B cell (primary cell): ENCODE measurements at regions not wholly inside any gene's neighbourhood (a gene's known extent, or its start where the extent isn't known, plus 50 kb on each side); places are given as distances from the start of the nearest gene placed in this dataset.

ENCODE experiments used
- ATAC-seq: fragments of 200-7000 bp; cut with Tn5 transposase; one replicate; pipeline ENCODE4 v1.10.0; 2021; ENCODE audit warnings: low read depth, mild to moderate bottlenecking, moderate number of reproducible peaks, moderate library complexity
- CTCF ChIA-PET: fragments of 350-600 bp; sonication (Branson Sonifier 250); formaldehyde crosslinking; loops from one replicate; lab custom pipeline; 2021; ENCODE audit warnings: antibody characterized with exemption, inconsistent platforms; lab: Charles Lee
- POLR2A ChIA-PET: fragments of 350-600 bp; sonication (Branson Sonifier 250); formaldehyde crosslinking; loops from one replicate; lab custom pipeline; 2021; ENCODE audit warnings: antibody characterized with exemption; lab: Charles Lee
- DNase-seq: peaks from one replicate; pipeline ENCODE4 v3.0.0; 2013
- H2AFZ ChIP-seq: 2 replicates; pipeline ENCODE4 v1.6.1; 2012; ENCODE audit warnings: mild to moderate bottlenecking, low read depth, low read length; ENCODE audit not compliant: insufficient read depth, poor library complexity, severe bottlenecking
- H3K27ac ChIP-seq, 2 donors: 1 replicate in 1 of 2; 2 replicates in 1 of 2; pipeline ENCODE4 v1.5.1; 2012 to 2013; ENCODE audit warnings: low read length in 2 of 2, mild to moderate bottlenecking in 2 of 2, moderate library complexity in 1 of 2
- H3K27me3 ChIP-seq, 4 experiments: fragments of 200-600 bp in 1 of 4; sonication (generic) in 1 of 4; replicated peaks in 1 of 4; 1 replicate in 2 of 4; 2 replicates in 2 of 4; pipeline versions ENCODE4 v1.6.1 to v1.7.0; 2013 to 2016; ENCODE audit warnings: low read length in 3 of 4, mild to moderate bottlenecking in 2 of 4, mixed read lengths in 1 of 4, moderate library complexity in 1 of 4; ENCODE audit not compliant: insufficient read depth in 4 of 4, control insufficient read depth in 3 of 4; ENCODE audit errors: control extremely low read depth in 1 of 4
- H3K36me3 ChIP-seq, 2 experiments: replicated peaks in 1 of 2; 1 replicate in 1 of 2; 2 replicates in 1 of 2; pipeline versions ENCODE4 v1.6.1 to v1.7.1; 2013; ENCODE audit warnings: low read length in 1 of 2; ENCODE audit not compliant: insufficient read depth in 2 of 2, control insufficient read depth in 1 of 2; ENCODE audit errors: control extremely low read depth in 1 of 2, extremely low read depth in 1 of 2
- H3K4me1 ChIP-seq, 2 donors: fragments of 200-600 bp in 1 of 2; sonication (generic) in 1 of 2; 1 replicate in 1 of 2; 2 replicates in 1 of 2; pipeline versions ENCODE4 v1.5.1 to v1.6.1; 2013 to 2017; ENCODE audit warnings: low read length in 2 of 2; ENCODE audit not compliant: control insufficient read depth in 2 of 2, insufficient read depth in 2 of 2
- H3K4me2 ChIP-seq: replicated peaks from 2 replicates; pipeline ENCODE3; 2012; ENCODE audit warnings: mild to moderate bottlenecking, low read depth, low read length; ENCODE audit not compliant: poor library complexity, severe bottlenecking
- H3K4me3 ChIP-seq, 5 experiments: fragments of 200-600 bp in 1 of 5; sonication (generic) in 1 of 5; 1 replicate in 3 of 5; 2 replicates in 2 of 5; pipeline versions ENCODE4 v1.5.1 to v1.7.0; 2011 to 2016; ENCODE audit warnings: low read length in 4 of 5, mild to moderate bottlenecking in 4 of 5, low read depth in 2 of 5, control low read depth in 1 of 5, moderate library complexity in 1 of 5; ENCODE audit not compliant: insufficient read depth in 1 of 5; ENCODE audit errors: control extremely low read depth in 1 of 5, extremely low read depth in 1 of 5
- H3K79me2 ChIP-seq: fragments of 200-600 bp; sonication (generic); one replicate; pipeline ENCODE4 v1.6.0; 2016; ENCODE audit warnings: low read length; ENCODE audit not compliant: control insufficient read depth, insufficient read depth
- H3K9ac ChIP-seq: fragments of 200-600 bp; sonication (generic); 2 replicates; pipeline ENCODE4 v1.6.1; 2017; ENCODE audit warnings: mild to moderate bottlenecking, low read length, moderate library complexity
- H3K9me3 ChIP-seq, 3 donors: one replicate each; pipeline versions ENCODE4 v1.6.1 to v1.7.1; 2013; ENCODE audit warnings: low read length in 2 of 3; ENCODE audit not compliant: control insufficient read depth in 2 of 3, insufficient read depth in 1 of 3; ENCODE audit errors: control extremely low read depth in 1 of 3
- H4K20me1 ChIP-seq: 2 replicates; pipeline ENCODE4 v1.6.0; 2012; ENCODE audit warnings: mild to moderate bottlenecking, low read length; ENCODE audit not compliant: insufficient read depth, control insufficient read depth, poor library complexity, severe bottlenecking
- H3K27ac Mint-ChIP-seq: one replicate; pipeline ENCODE4 v1.8.0; 2021; ENCODE audit warnings: mixed read lengths
- H3K27me3 Mint-ChIP-seq: one replicate; pipeline ENCODE4 v1.8.0; 2021; ENCODE audit warnings: mixed read lengths
- H3K4me1 Mint-ChIP-seq: one replicate; pipeline ENCODE4 v1.8.0; 2021; ENCODE audit warnings: mixed read lengths
- H3K4me3 Mint-ChIP-seq: one replicate; pipeline ENCODE4 v1.8.0; 2021; ENCODE audit warnings: mixed read lengths
- H3K9me3 Mint-ChIP-seq: one replicate; pipeline ENCODE4 v1.8.0; 2022; ENCODE audit warnings: mixed read lengths; ENCODE audit not compliant: insufficient read depth
- CTCF ChIP-seq: fragments of 200-600 bp; IDR thresholded peaks from one replicate; pipeline ENCODE4 v1.8.0; 2022; ENCODE audit warnings: antibody characterized with exemption, mild to moderate bottlenecking
- EZH2 ChIP-seq: IDR thresholded peaks from 2 replicates; pipeline ENCODE4 v1.6.1; 2012; ENCODE audit warnings: borderline replicate concordance, low read depth, mild to moderate bottlenecking, moderate library complexity, low read length; ENCODE audit not compliant: insufficient read depth, poor library complexity, severe bottlenecking
- WGBS: methylation state at CpG from one replicate; pipeline ENCODE4 v1.1.5; 2013; ENCODE audit warnings: missing lambda C conversion rate; ENCODE audit not compliant: insufficient coverage; 5-methylcytosine and 5-hydroxymethylcytosine counted together
- intact Hi-C: fragments of 100-400 bp; cut with micrococcal nuclease; formaldehyde crosslinking; loops from one replicate; pipeline ENCODE4 v1.10.0; 2022

GRCh38 chr20:11822540-11822794 lies 95.2 kb upstream of the BTBD3 start:
- Histone ChIP-seq H3K27ac (no peak overlapping the region), H3K9me3 (peaks cover 0 to 1% (median 0%) of the 10 kb centered on the region in 3 donors), H4K20me1 (no peaks in the 10 kb centered on the region), H3K9ac (no peak overlapping the region), H2AFZ (no peak overlapping the region), H3K4me1 (no peaks in the 10 kb centered on the region), H3K4me3 (no peak overlapping the region), H3K4me2 (no peak overlapping the region), H3K27me3 (no peaks in the 10 kb centered on the region), H3K79me2 (no peaks in the 10 kb centered on the region), H3K36me3 (no peaks in the 10 kb centered on the region)
- Mint-ChIP-seq H3K4me3 (no peak overlapping the region), H3K9me3 (no peaks in the 10 kb centered on the region), H3K27me3 (no peaks in the 10 kb centered on the region), H3K4me1 (no peaks in the 10 kb centered on the region), H3K27ac (no peak overlapping the region)
- no CpG with 5 or more reads among the region's 2 CpGs for WGBS
- no peak for TF ChIP-seq CTCF
- no peak for TF ChIP-seq EZH2
- ChIA-PET CTCF (no interaction called here), POLR2A (no interaction called here)
- DNase-seq (no peak), ATAC-seq (no peak)
- intact Hi-C loops, result no loop called here

- H3K4me1 ChIP-seq, result no peaks in the 10 kb centered on the region
- CTCF ChIA-PET, result no interaction called here
Observed at GRCh38 chr20:11826334-11826733, 91.4 kb upstream of the BTBD3 start.

More at GRCh38 chr20:11826334-11826733, 91.4 kb upstream of the BTBD3 start:
- intact Hi-C loops, result no loop called here
- Histone ChIP-seq H3K4me2 (no peak overlapping the region), H3K9ac (no peak overlapping the region), H3K4me3 (no peak overlapping the region), H3K9me3 (peaks cover 0 to 1% (median 0%) of the 10 kb centered on the region in 3 donors), H3K27ac (no peak overlapping the region), H3K79me2 (no peaks in the 10 kb centered on the region), H4K20me1 (no peaks in the 10 kb centered on the region), H2AFZ (no peak overlapping the region), H3K27me3 (no peaks in the 10 kb centered on the region), H3K36me3 (no peaks in the 10 kb centered on the region)
- Mint-ChIP-seq H3K27me3 (no peaks in the 10 kb centered on the region), H3K9me3 (peaks cover 2% of the 10 kb centered on the region), H3K4me1 (no peaks in the 10 kb centered on the region), H3K27ac (no peak overlapping the region), H3K4me3 (no peak overlapping the region)
- ATAC-seq, result no peak
- WGBS, result 67% methylated on average over 1 of the region's 4 CpGs
- POLR2A ChIA-PET, result no interaction called here
- no peak for DNase-seq
- TF ChIP-seq EZH2 (no peak), CTCF (no peak)
